WTC11 (cell line): ENCODE measurements at regions not wholly inside any gene's neighbourhood (a gene's known extent, or its start where the extent isn't known, plus 50 kb on each side); places are given as distances from the start of the nearest gene placed in this dataset.
"Not testable (repeated sequence)": the region's sequence is repeated elsewhere in the genome, so short reads cannot be mapped to it uniquely, and the experiment has no call there.

ENCODE experiments used
- ATAC-seq: fragments of 200-7000 bp; cut with Tn5 transposase; 2 replicates; pipeline ENCODE4 v1.10.0; 2021; ENCODE audit warnings: mild to moderate bottlenecking, moderate library complexity
- CTCF ChIA-PET: fragments of 300-600 bp; sonication (Branson Sonifier 250); formaldehyde crosslinking; loops from one replicate; lab custom pipeline; 2021; ENCODE audit warnings: antibody characterized with exemption; lab: Charles Lee
- POLR2A ChIA-PET: fragments of 350-600 bp; sonication (Branson Sonifier 250); formaldehyde crosslinking; loops from one replicate; lab custom pipeline; 2021; ENCODE audit warnings: antibody characterized with exemption; lab: Charles Lee
- DNase-seq: peaks from one replicate; pipeline ENCODE4 v3.0.0; 2021; ENCODE audit warnings: low spot score
- H3K27ac Mint-ChIP-seq: 2 replicates; pipeline ENCODE4 v1.8.0; 2021; ENCODE audit warnings: mixed read lengths
- H3K27me3 Mint-ChIP-seq: 2 replicates; pipeline ENCODE4 v1.8.0; 2021; ENCODE audit warnings: low read depth, mild to moderate bottlenecking, moderate library complexity, mixed read lengths
- H3K36me3 Mint-ChIP-seq: 2 replicates; pipeline ENCODE4 v1.8.0; 2021; ENCODE audit warnings: mixed read lengths
- H3K4me1 Mint-ChIP-seq: 2 replicates; pipeline ENCODE4 v1.8.0; 2022; ENCODE audit warnings: mixed read lengths
- H3K4me3 Mint-ChIP-seq: 2 replicates; pipeline ENCODE4 v1.8.0; 2021; ENCODE audit warnings: mild to moderate bottlenecking, moderate library complexity, mixed read lengths
- H3K9me3 Mint-ChIP-seq: 2 replicates; pipeline ENCODE4 v1.8.0; 2021; ENCODE audit warnings: mixed read lengths
- GABPB1 ChIP-seq: sonication (generic); formaldehyde crosslinking; IDR thresholded peaks from 2 replicates; pipeline ENCODE4 v1.8.1; 2023; ENCODE audit warnings: mild to moderate bottlenecking, missing genetic modification reagents
- GRHL2 ChIP-seq: fragments of 250-450 bp; sonication (Bioruptor Pico); IDR thresholded peaks from 2 replicates; pipeline ENCODE4 v1.8.0; 2022; ENCODE audit warnings: mild to moderate bottlenecking, moderate library complexity; ENCODE audit not compliant: insufficient replicate concordance, severe bottlenecking
- IRF2 ChIP-seq: sonication (generic); formaldehyde crosslinking; IDR thresholded peaks from 2 replicates; pipeline ENCODE4 v1.8.0; 2022; ENCODE audit warnings: low read depth, missing genetic modification reagents, borderline replicate concordance
- JAZF1 ChIP-seq: fragments of 250-450 bp; sonication (Bioruptor Pico); IDR thresholded peaks from 2 replicates; pipeline ENCODE4 v1.9.0; 2021; ENCODE audit warnings: moderate library complexity, mild to moderate bottlenecking, inconsistent platforms
- JUN ChIP-seq: sonication (generic); formaldehyde crosslinking; IDR thresholded peaks from 2 replicates; pipeline ENCODE4 v1.8.0; 2023; ENCODE audit warnings: mild to moderate bottlenecking, missing genetic modification reagents
- MXD4 ChIP-seq: fragments of 250-450 bp; sonication (Bioruptor Pico); IDR thresholded peaks from 2 replicates; pipeline ENCODE4 v1.8.0; 2021; ENCODE audit warnings: mild to moderate bottlenecking, moderate library complexity, borderline replicate concordance
- MYBL2 ChIP-seq: sonication (generic); formaldehyde crosslinking; IDR thresholded peaks from 2 replicates; pipeline ENCODE4 v1.8.1; 2023; ENCODE audit warnings: mild to moderate bottlenecking, moderate library complexity, missing genetic modification reagents
- NFYB ChIP-seq: sonication (generic); formaldehyde crosslinking; conservative IDR thresholded peaks from 2 replicates; pipeline ENCODE4 v1.8.0; 2022; ENCODE audit warnings: low read depth, missing genetic modification reagents
- SMAD3 ChIP-seq: sonication (generic); formaldehyde crosslinking; IDR thresholded peaks from 2 replicates; pipeline ENCODE4 v1.8.0; 2022; ENCODE audit warnings: missing genetic modification reagents, mild to moderate bottlenecking, borderline replicate concordance
- TCF7 ChIP-seq: sonication (generic); formaldehyde crosslinking; IDR thresholded peaks from 2 replicates; pipeline ENCODE4 v1.8.0; 2022; ENCODE audit warnings: mild to moderate bottlenecking, low read depth, missing genetic modification reagents, moderate library complexity
- ZBTB21 ChIP-seq: sonication (generic); formaldehyde crosslinking; IDR thresholded peaks from 2 replicates; pipeline ENCODE4 v1.8.1; 2023; ENCODE audit warnings: mild to moderate bottlenecking, missing genetic modification reagents, borderline replicate concordance
- ZNF121 ChIP-seq: sonication (generic); formaldehyde crosslinking; IDR thresholded peaks from 2 replicates; pipeline ENCODE4 v1.8.0; 2023; ENCODE audit warnings: missing genetic modification reagents
- ZNF138 ChIP-seq: sonication (generic); formaldehyde crosslinking; conservative IDR thresholded peaks from 2 replicates; pipeline ENCODE4 v1.8.1; 2022; ENCODE audit warnings: mild to moderate bottlenecking, moderate library complexity, missing genetic modification reagents
- TF ChIP-seq, protein P1 (sequence below): sonication (generic); formaldehyde crosslinking; IDR thresholded peaks from 2 replicates; pipeline ENCODE4 v1.8.0; 2022; ENCODE audit warnings: mild to moderate bottlenecking, missing genetic modification reagents
- TF ChIP-seq, protein P2 (sequence below): sonication (generic); formaldehyde crosslinking; IDR thresholded peaks from 2 replicates; pipeline ENCODE4 v1.8.0; 2022; ENCODE audit warnings: mild to moderate bottlenecking, missing genetic modification reagents
- TF ChIP-seq, protein P3 (sequence below): sonication (generic); formaldehyde crosslinking; IDR thresholded peaks from 2 replicates; pipeline ENCODE4 v1.8.0; 2022; ENCODE audit warnings: mild to moderate bottlenecking, missing genetic modification reagents
- TF ChIP-seq, protein P4 (sequence below): sonication (generic); formaldehyde crosslinking; IDR thresholded peaks from 2 replicates; pipeline ENCODE4 v1.8.1; 2023; ENCODE audit warnings: mild to moderate bottlenecking, moderate library complexity, missing genetic modification reagents
- TF ChIP-seq, protein P5 (sequence below): fragments of 250-450 bp; sonication (Bioruptor Pico); IDR thresholded peaks from 2 replicates; pipeline ENCODE4 v1.9.0; 2021; ENCODE audit warnings: moderate library complexity, mild to moderate bottlenecking, inconsistent platforms, borderline replicate concordance

DNA sequence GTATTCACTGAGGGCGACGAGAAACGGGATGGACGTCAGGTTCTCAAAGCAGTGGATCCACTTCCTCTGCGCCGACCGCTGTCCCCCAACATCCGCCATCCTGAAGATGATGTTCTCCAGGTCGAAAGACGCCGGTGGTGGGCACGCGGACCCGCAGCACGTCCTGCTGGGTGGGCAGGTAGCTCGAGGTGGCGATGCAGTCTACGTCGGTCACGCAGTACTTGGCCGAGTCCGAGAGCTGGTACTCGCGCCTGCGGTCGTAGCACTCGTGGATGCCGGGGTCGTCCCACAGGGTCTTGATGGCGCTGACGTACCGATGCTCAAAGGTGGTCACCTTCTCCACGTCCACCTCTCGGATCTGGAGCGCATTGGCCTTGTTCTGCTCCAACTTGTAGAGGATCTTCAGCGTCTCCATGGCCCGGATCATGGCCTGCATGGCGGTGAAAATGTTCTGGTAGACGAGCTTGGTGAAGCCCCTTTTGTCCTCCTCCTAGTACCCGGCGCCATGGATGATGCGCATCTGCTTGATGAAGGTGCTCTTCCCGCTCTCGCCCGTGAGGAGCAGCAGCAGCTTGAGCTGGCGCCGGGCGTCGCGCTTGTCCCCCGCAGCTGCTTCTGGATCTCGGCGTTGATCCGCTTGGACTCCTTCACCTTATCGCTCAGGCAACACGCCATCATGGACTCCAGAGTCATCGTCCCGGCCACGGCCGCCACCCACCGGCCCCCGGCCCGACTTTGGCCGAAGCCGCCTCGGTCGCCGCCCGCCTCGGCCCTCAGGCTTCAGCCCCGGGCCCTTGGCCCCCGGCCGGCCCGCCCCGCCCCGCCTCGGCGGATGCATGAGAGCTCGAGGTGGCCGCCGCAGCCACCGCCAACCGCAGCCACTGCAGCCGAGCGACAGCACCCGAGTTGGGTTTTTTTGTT is 122.9 kb upstream of the KCTD7 start (continued):
- TF ChIP-seq, protein P1, sequence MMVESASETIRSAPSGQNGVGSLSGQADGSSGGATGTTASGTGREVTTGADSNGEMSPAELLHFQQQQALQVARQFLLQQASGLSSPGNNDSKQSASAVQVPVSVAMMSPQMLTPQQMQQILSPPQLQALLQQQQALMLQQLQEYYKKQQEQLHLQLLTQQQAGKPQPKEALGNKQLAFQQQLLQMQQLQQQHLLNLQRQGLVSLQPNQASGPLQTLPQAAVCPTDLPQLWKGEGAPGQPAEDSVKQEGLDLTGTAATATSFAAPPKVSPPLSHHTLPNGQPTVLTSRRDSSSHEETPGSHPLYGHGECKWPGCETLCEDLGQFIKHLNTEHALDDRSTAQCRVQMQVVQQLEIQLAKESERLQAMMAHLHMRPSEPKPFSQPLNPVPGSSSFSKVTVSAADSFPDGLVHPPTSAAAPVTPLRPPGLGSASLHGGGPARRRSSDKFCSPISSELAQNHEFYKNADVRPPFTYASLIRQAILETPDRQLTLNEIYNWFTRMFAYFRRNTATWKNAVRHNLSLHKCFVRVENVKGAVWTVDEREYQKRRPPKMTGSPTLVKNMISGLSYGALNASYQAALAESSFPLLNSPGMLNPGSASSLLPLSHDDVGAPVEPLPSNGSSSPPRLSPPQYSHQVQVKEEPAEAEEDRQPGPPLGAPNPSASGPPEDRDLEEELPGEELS (CRISPR knock-in tag): no peak
- TF ChIP-seq ZBTB21 (CRISPR knock-in tag) (no peak), GABPB1 (CRISPR knock-in tag) (no peak), TCF7 (CRISPR knock-in tag) (no peak)
- TF ChIP-seq, protein P2, sequence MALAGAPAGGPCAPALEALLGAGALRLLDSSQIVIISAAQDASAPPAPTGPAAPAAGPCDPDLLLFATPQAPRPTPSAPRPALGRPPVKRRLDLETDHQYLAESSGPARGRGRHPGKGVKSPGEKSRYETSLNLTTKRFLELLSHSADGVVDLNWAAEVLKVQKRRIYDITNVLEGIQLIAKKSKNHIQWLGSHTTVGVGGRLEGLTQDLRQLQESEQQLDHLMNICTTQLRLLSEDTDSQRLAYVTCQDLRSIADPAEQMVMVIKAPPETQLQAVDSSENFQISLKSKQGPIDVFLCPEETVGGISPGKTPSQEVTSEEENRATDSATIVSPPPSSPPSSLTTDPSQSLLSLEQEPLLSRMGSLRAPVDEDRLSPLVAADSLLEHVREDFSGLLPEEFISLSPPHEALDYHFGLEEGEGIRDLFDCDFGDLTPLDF (CRISPR knock-in tag): no peak
- TF ChIP-seq, all 79 proteins: peak for 0

DNA sequence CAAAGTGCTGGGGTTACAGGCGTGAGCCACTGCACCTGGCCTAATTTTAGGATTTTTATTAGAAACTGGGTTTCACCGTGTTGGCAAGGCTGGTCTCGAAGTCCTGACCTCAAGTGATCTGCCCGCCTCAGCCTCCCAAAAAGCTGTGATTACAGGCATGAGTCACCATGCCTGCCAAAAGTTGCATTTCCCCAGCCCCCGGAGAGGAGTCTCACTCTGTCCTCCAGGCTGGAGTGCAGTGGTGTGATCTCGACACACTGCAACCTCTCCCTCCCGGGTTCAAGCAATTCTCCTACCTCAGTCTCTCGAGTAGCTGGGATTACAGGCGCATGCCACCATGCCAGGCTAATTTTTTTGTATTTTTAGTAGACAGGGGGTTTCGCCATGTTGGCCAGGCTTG is 122.0 kb upstream of the KCTD7 start:
- CTCF ChIA-PET, POLR2A ChIA-PET, ATAC-seq: not testable (repeated sequence)

DNA sequence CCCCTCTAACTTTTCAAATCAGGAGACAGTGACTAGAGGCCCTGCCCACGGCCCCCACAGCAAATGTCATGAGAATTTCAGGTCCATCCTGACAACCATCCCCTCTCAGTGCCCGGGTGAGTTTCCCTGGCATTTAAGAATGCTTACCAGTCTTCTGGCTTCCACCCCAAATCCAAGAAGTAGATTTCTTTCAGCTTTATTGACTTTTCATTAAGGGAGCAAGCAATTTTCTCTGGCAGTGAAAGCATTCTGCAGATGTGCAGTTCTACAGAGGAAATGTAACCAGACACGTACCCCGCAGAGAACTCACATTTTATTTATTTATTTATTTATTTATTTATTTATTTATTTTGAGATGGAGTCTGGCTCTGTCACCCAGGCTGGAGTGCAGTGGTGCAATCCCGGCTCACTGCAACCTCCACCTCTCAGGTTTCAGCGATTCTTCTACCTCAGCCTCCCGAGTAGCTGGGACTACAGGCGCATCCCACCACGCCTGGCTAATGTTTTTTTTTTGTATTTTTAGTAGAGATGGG is 120.9 kb upstream of the KCTD7 start:
- Mint-ChIP-seq H3K9me3 (no peaks in the 10 kb centered on the region), H3K4me1 (no peaks in the 10 kb centered on the region), H3K27ac (no peak overlapping the region), H3K27me3 (no peaks in the 10 kb centered on the region), H3K4me3 (no peak overlapping the region), H3K36me3 (no peaks in the 10 kb centered on the region)
- ChIA-PET POLR2A (no interaction called here), CTCF (no interaction called here)
- ATAC-seq (no peak), DNase-seq (no peak)
- TF ChIP-seq, protein P3, sequence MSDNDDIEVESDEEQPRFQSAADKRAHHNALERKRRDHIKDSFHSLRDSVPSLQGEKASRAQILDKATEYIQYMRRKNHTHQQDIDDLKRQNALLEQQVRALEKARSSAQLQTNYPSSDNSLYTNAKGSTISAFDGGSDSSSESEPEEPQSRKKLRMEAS (CRISPR knock-in tag): no peak
- TF ChIP-seq, protein P4, sequence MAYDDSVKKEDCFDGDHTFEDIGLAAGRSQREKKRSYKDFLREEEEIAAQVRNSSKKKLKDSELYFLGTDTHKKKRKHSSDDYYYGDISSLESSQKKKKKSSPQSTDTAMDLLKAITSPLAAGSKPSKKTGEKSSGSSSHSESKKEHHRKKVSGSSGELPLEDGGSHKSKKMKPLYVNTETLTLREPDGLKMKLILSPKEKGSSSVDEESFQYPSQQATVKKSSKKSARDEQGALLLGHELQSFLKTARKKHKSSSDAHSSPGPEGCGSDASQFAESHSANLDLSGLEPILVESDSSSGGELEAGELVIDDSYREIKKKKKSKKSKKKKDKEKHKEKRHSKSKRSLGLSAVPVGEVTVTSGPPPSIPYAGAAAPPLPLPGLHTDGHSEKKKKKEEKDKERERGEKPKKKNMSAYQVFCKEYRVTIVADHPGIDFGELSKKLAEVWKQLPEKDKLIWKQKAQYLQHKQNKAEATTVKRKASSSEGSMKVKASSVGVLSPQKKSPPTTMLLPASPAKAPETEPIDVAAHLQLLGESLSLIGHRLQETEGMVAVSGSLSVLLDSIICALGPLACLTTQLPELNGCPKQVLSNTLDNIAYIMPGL (CRISPR knock-in tag): no peak
- TF ChIP-seq, protein P5, sequence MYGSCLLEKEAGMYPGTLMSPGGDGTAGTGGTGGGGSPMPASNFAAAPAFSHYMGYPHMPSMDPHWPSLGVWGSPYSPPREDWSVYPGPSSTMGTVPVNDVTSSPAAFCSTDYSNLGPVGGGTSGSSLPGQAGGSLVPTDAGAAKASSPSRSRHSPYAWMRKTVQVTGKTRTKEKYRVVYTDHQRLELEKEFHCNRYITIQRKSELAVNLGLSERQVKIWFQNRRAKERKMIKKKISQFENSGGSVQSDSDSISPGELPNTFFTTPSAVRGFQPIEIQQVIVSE (CRISPR knock-in tag): no peak
- no peak for TF ChIP-seq MXD4 (CRISPR knock-in tag)
- TF ChIP-seq JUN (CRISPR knock-in tag): no peak
- TF ChIP-seq MYBL2 (CRISPR knock-in tag): no peak
- no peak for TF ChIP-seq NFYB
- no peak for TF ChIP-seq SMAD3 (CRISPR knock-in tag)
- TF ChIP-seq IRF2 (CRISPR knock-in tag): no peak
- no peak for TF ChIP-seq GRHL2 (CRISPR knock-in tag)
- TF ChIP-seq ZNF121 (CRISPR knock-in tag): no peak
- TF ChIP-seq ZNF138 (CRISPR knock-in tag): no peak
- TF ChIP-seq JAZF1: no peak

More for the DNA sequence above, 122.0 kb upstream of the KCTD7 start:
- H3K27ac Mint-ChIP-seq, H3K9me3 Mint-ChIP-seq, DNase-seq, H3K36me3 Mint-ChIP-seq, H3K4me3 Mint-ChIP-seq, H3K4me1 Mint-ChIP-seq, H3K27me3 Mint-ChIP-seq: not testable (repeated sequence)
